ENCODE measurements at regions not wholly inside any gene's neighbourhood (a gene's known extent, or its start where the extent isn't known, plus 50 kb on each side); places are given as distances from the start of the nearest gene placed in this dataset.

DNA sequence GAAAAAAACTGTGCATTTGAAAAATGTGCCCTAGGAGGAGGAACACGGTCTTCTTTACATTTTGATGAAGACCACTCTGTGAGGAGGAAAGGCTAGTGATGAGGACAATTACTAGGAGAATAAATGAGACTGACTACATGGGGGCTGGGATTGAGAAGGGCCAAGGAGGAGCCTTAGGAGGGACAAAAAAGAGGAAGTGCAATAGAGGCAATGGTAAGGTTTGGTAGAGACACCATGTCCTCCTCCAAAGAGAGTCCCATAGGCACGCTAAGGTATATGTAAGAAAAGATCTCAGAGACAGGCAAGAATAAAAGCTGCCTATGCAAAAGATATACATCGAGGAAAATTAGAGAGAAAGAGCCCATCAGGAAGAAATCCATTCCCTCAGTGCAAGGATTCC lies 336.5 kb upstream of the SFRP2 start:
- TF ChIP-seq, protein P1, sequence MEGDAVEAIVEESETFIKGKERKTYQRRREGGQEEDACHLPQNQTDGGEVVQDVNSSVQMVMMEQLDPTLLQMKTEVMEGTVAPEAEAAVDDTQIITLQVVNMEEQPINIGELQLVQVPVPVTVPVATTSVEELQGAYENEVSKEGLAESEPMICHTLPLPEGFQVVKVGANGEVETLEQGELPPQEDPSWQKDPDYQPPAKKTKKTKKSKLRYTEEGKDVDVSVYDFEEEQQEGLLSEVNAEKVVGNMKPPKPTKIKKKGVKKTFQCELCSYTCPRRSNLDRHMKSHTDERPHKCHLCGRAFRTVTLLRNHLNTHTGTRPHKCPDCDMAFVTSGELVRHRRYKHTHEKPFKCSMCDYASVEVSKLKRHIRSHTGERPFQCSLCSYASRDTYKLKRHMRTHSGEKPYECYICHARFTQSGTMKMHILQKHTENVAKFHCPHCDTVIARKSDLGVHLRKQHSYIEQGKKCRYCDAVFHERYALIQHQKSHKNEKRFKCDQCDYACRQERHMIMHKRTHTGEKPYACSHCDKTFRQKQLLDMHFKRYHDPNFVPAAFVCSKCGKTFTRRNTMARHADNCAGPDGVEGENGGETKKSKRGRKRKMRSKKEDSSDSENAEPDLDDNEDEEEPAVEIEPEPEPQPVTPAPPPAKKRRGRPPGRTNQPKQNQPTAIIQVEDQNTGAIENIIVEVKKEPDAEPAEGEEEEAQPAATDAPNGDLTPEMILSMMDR (IDR thresholded peaks at IDR 0.05; ENCODE audit: borderline replicate concordance, extremely low read depth, low read length, poor library complexity, severe bottlenecking): no peak
- TF ChIP-seq EZH2 (IDR thresholded peaks at IDR 0.05; ENCODE audit: borderline replicate concordance, low read depth, low read length, severe bottlenecking): no peak

Data from DND-41 (cell line).